HFFc6 (cell line): ENCODE measurements at regions not wholly inside any gene's neighbourhood (a gene's known extent, or its start where the extent isn't known, plus 50 kb on each side); places are given as distances from the start of the nearest gene placed in this dataset.
"Not testable (repeated sequence)": the region's sequence is repeated elsewhere in the genome, so short reads cannot be mapped to it uniquely, and the experiment has no call there.

Source experiments
- DNase-seq: peaks from one replicate; pipeline ENCODE4 v3.0.0-alpha.2; 2018
- H3K27ac Mint-ChIP-seq: 2 replicates; pipeline ENCODE4 v1.8.0; 2020; ENCODE audit warnings: mild to moderate bottlenecking, mixed read lengths
- H3K27me3 Mint-ChIP-seq: 2 replicates; pipeline ENCODE4 v1.8.0; 2021; ENCODE audit warnings: mild to moderate bottlenecking, moderate library complexity, mixed read lengths; ENCODE audit not compliant: insufficient read depth
- H3K36me3 Mint-ChIP-seq: 2 replicates; pipeline ENCODE4 v1.8.0; 2021; ENCODE audit warnings: low read depth, mixed read lengths
- H3K4me1 Mint-ChIP-seq: 2 replicates; pipeline ENCODE4 v1.8.0; 2020; ENCODE audit warnings: low read depth, mixed read lengths
- H3K4me3 Mint-ChIP-seq: 2 replicates; pipeline ENCODE4 v1.8.0; 2020; ENCODE audit warnings: mild to moderate bottlenecking, moderate library complexity, mixed read lengths
- H3K9me3 Mint-ChIP-seq: 2 replicates; pipeline ENCODE4 v1.8.0; 2020; ENCODE audit warnings: mild to moderate bottlenecking, mixed read lengths
- CTCF ChIP-seq: fragments of 200-600 bp; sonication (generic); IDR thresholded peaks from 2 replicates; pipeline ENCODE4 v1.5.0; 2021; ENCODE audit warnings: antibody characterized with exemption, mild to moderate bottlenecking

GRCh38 chr7:52592698-52593097 lies 442.7 kb upstream of the POM121L12 start:
- no peaks in the 10 kb centered on the region for H3K4me1 Mint-ChIP-seq
- DNase-seq, result no peak

GRCh38 chr7:52586704-52587103 lies 448.7 kb upstream of the POM121L12 start:
- Mint-ChIP-seq H3K36me3 (no peaks in the 10 kb centered on the region), H3K9me3 (peaks cover 21% of the 10 kb centered on the region), H3K27me3 (no peaks in the 10 kb centered on the region; the same call in 1 of the 2 replicates), H3K4me1 (no peaks in the 10 kb centered on the region), H3K4me3 (no peak overlapping the region), H3K27ac (no peak overlapping the region)
- no peak for TF ChIP-seq CTCF
- no peak for DNase-seq

More at GRCh38 chr7:52592698-52593097, 442.7 kb upstream of the POM121L12 start:
- no peak for TF ChIP-seq CTCF
- H3K9me3 Mint-ChIP-seq, result peaks cover 30% of the 10 kb centered on the region
- no peaks in the 10 kb centered on the region for H3K36me3 Mint-ChIP-seq
- no peak overlapping the region for H3K27ac Mint-ChIP-seq
- H3K27me3 Mint-ChIP-seq, result no peaks in the 10 kb centered on the region
- no peak overlapping the region for H3K4me3 Mint-ChIP-seq

DNA sequence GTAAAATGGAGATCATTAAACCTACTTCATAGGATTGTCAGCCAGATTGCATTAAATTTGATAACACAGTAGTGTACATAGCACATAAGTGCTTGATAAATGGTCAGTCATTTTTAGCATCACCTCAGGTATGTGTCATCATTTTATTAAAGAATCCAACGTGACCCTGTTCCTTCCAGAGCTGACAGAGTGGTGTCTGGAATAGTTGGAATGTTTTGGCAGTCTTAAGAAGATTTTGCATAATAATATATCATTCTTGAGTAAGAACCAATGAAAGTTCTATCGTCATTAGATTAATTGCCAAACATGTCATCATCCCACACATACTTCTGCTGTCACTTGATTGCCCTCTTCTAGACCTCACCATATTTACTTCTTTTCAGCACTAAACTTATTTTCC lies 451.4 kb upstream of the POM121L12 start:
- Mint-ChIP-seq H3K4me3 (no peak overlapping the region), H3K27me3 (no peaks in the 10 kb centered on the region; the same call in 1 of the 2 replicates), H3K9me3 (peaks cover 31% of the 10 kb centered on the region), H3K4me1 (no peaks in the 10 kb centered on the region), H3K27ac (no peak overlapping the region), H3K36me3 (no peaks in the 10 kb centered on the region)
- no peak for TF ChIP-seq CTCF
- DNase-seq, result no peak

DNA sequence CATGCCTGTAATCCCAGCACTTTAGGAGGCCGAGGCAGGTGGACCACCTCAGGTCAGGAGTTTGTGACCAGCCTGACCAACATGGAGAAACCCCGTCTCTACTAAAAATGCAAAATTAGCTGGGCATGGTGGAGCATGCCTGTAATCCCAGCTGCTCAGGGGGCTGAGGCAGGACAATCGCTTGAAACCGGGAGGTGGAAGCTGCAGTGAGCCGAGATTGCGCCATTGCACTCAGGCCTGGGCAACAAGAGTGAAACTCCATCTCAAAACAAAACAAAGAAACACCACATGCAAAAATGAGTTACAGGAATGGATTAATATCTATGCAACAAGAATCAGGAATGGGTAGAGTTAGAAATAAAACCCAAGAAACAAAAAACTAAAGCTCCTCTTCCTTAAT lies 462.3 kb upstream of the POM121L12 start:
- H3K36me3 Mint-ChIP-seq, H3K27ac Mint-ChIP-seq, H3K4me1 Mint-ChIP-seq, DNase-seq, H3K4me3 Mint-ChIP-seq, H3K27me3 Mint-ChIP-seq, H3K9me3 Mint-ChIP-seq: not testable (repeated sequence)

- TF ChIP-seq CTCF, result no peak
- Mint-ChIP-seq H3K4me1 (no peaks in the 10 kb centered on the region), H3K4me3 (no peak overlapping the region), H3K9me3 (peaks cover 13% of the 10 kb centered on the region), H3K36me3 (no peaks in the 10 kb centered on the region), H3K27ac (no peak overlapping the region), H3K27me3 (no peaks in the 10 kb centered on the region)
- no peak for DNase-seq
These were observed 464.4 kb upstream of the POM121L12 start for GRCh38 chr7:52571026-52571425.

DNA sequence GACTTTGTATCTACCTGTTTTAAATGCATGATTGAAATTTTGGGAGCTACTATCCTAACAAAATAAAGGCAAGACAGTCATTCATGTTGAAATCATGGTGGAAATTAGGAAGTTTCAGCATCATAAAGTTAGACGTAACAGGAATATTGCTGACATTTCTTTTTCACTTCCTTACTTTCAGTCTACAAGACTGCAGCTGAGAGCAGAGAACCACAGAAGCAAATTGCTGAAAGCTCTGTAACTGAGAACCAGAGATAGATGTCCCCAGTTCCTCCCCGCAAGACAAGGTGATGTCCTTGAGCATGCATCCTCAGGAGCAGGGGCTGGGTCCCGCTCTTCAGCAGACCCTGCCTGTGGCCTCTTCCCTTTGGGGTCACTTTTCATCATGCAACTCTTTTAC lies 466.3 kb upstream of the POM121L12 start:
- DNase-seq, result no peak

More for the DNA sequence above, 466.3 kb upstream of the POM121L12 start:
- Mint-ChIP-seq H3K4me1 (no peaks in the 10 kb centered on the region), H3K9me3 (peaks cover 13% of the 10 kb centered on the region), H3K4me3 (no peak overlapping the region), H3K36me3 (no peaks in the 10 kb centered on the region), H3K27me3 (no peaks in the 10 kb centered on the region), H3K27ac (no peak overlapping the region)
- no peak for TF ChIP-seq CTCF
